NCI-H1436 (cell line): ENCODE measurements at regions not wholly inside any gene's neighbourhood (a gene's known extent, or its start where the extent isn't known, plus 50 kb on each side); places are given as distances from the start of the nearest gene placed in this dataset.
"Not testable (repeated sequence)": the region's sequence is repeated elsewhere in the genome, so short reads cannot be mapped to it uniquely, and the experiment has no call there.

Source experiments
- DNase-seq: peaks from one replicate; lab custom pipeline; 2025; lab: John Stamatoyannopoulos, UW

DNA sequence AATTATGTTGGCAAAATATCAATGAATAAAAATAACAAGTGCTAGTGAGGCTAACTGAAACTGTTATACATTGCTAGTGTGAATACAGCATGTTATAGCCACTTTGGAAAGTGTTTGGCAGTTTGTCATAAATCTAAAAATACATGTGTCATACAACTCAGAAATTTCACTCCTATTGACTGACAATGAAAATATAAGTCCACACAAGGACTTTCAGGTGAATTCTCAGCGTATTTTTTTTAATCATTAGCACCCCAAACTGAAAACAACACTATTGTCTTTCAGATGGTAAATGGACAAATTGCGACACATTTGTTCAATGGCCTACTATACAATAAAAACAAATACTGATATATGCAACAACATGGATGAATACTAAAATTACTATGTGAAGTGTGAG lies 884.8 kb downstream of the TRIB2 start:
- DNase-seq: no peak

DNA sequence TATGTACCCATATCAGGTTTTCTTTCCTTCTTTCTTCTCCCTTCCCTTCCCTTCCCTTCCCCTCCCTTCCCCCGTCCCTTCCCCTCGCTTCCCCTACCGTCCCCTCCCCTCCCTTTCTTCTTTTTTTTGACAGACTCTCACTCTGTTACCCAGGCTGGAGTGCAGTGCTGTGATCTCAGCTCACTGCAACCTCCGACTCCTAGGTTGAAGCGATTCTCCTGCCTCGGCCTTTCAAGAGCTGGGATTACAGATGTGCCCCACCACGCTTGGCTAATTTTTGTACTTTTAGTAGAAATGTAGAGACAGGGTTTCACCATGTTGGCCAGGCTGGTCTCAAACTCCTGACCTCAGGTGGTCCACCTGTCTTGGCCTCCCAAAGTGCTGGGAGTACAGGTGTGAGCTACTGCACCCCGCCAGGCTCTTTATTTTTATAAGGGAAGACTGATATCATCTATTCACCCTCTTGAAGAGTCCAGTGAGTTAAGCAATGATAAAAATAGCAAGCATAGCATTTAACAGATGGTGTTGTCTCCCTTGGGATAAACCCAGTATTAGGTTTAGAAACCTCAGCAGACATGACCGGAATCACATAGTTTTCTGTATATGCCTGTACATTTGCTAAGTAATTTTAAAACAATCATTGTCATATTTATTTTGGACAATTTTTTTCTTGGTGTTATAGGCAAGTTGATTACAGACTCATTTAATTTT lies 888.4 kb downstream of the TRIB2 start:
- DNase-seq: no peak

- no peak for DNase-seq
These were observed 890.4 kb downstream of the TRIB2 start for GRCh38 chr2:13607139-13607538.

GRCh38 chr2:13611939-13612338 lies 895.2 kb downstream of the TRIB2 start:
- no peak for DNase-seq

DNA sequence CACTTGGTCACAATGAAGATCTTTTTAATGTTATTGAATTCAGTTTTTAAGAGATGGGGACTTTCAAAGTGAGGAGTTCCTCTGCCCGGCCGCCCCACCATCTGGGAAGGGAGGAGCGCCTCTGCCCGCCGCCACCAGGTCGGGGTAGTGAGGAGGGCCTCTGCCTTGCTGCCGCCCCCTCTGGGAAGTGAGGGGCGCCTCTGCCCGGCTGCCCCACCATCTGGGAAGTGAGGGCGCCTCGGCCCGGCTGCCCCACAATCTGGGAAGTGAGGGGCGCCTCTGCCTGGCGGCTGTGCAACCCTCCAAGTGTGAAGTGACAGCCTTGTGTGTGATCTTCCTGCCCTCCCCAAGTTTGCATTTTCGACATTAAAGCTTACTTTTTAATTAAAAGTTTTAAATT lies 899.3 kb downstream of the TRIB2 start:
- DNase-seq: no peak

DNA sequence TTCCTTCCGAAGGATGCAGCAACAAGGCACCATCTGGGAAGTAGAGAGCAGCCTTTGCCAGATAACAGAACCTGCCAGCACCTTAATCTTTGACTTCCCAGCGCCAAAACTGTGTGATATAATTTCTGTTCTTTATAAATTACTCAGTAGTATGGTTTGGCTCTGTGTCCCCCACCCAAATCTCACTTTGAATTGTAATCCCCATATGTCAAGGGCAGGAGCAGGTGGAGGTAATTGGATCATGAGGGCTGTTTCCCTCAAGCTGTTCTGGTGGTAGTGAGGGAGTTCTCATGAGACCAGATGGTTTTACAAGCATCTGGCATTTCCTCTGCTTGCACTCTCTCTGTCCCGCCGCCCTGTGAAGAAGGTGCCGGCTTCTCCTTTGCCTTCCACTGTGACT lies 899.9 kb downstream of the TRIB2 start:
- no peak for DNase-seq

DNA sequence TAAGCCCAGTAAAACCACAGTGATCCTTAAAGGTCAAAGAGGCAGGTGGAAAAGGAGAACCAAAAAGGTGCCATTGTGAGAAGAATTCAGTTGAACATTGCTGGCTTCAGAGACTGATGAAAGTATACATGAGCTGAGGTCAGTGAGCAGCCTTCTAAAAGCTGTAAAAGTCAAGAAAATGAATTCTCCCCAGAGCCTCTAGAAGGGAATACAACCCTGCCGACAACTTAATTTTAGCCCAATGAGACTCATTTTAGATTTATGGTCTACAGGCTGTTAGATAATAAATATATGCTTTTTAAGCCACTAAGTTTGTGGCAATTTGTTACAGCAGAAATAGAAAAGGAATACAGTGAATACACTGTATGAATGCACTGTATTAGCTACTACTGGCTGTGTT lies 911.4 kb downstream of the TRIB2 start:
- no peak for DNase-seq

DNA sequence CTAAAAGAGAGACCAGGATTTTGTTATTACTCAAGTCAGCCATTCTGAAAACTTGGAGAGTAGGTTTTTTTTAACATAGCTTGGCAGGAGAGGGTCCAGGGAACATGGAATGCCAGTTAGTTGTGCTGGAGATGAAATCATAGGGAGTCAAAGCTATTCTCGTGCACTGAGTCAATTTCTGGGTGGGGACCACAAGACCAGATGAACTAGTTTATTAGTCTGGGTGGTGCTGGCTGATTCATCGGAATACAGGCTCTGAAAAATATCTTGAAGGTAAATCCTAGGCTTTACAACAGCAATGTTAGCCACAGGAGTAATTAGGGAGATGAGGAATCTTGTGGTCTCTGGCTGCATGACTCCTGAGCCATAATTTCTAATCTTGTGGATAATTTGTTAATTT lies 921.4 kb downstream of the TRIB2 start:
- no peak for DNase-seq

DNA sequence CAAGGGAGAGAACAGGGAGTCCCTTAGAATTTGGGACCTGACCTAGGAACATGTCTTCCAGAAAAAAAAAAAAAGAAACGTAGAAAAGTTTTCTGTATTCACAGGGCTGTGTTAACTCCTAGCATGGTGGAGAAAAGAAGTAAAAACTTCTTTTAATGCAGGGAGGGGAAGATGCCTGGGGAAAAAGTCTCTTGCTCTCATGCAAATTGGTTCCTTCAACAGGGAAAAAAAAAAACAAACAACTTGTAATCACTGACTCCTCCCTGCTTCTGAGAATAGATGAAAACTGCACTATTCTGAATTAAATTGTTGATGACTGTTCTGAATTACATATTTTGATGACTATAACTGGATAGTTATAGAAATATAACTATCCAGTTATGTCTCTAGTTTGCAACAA lies 933.2 kb downstream of the TRIB2 start:
- DNase-seq: no peak

DNA sequence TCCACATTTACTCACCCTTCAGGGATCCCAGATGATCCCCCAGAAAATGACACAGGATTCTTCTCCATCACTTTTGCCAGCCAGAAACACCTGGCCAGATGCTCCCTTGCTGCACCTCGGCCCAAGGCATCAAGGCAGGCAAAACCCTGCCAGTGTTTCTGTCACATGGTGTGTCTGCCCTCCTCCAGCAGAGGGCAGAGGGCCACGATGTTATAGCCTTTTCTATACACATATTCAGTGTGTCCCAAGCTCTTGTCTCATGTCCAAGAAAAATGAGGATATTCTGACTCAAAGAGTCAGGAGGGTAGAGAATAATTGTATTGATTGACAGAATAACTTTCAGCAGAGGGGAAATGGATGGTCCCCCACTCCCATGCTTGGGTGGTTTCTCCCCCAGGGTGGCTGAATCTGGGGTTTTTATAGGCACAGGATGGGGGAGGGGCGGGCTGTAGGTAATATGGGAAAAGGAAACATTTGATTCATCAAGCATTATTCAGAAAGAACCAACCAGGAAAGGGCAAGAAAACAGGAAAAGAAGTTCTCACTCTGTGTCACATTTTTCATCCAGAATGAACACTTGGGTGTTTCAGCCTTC lies 933.9 kb downstream of the TRIB2 start:
- DNase-seq: no peak

GRCh38 chr2:13651684-13652131 lies 935.0 kb downstream of the TRIB2 start:
- DNase-seq: no peak

DNA sequence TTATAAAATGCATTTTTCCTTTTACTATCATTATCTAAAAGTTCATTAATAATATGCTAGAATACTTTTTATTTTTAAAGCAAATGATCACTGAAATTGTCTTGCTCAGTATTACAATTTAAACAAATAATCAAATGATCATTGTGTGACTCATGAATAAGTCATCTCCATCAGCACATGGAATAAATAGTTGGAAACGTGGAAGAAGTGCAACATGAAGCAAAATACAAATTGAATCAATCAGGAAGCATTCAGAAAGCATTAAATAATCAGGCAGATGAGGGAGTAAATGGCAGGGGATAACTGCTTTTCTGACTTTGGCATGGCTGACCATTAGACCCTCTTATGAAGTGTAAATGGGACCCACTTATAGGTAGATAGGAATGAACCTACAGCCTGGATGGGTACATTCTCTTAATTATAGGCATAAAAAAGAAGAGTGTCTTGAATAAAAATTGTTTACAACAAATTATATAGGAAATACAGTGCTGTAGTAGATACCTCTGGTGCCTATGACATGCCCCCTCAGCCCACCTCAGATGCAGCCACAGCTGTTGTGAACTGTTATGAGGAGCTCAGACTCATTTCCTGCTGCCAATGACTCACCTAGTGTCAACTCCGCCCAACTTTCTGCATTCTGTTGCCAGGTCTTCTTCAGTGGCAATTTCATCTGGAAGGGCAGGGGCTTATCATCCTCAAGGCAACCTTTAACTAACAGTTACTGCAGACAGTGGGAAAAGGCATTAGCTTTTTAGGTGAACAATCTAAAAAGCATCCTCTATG lies 936.0 kb downstream of the TRIB2 start:
- DNase-seq: no peak

DNA sequence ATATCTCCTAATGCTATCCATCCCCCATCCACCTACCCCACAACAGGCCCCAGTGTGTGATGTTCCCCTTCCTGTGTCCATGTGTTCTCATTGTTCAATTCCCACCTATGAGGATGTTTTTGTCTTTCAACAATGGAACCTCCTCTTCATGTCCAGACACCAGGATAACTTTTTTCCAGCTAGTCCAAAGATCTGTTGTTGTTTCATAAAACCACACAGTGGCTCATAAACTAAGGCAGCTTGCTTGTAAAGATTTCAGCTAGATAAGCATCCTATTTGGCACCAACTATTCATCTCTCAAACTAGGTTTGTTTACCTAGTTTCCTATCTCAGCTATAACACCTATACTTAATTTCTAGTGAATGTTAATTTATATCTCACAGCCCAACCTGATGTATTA lies 937.7 kb downstream of the TRIB2 start:
- no peak for DNase-seq

- DNase-seq: no peak
These were observed 943.5 kb downstream of the TRIB2 start for GRCh38 chr2:13660231-13660630.

DNA sequence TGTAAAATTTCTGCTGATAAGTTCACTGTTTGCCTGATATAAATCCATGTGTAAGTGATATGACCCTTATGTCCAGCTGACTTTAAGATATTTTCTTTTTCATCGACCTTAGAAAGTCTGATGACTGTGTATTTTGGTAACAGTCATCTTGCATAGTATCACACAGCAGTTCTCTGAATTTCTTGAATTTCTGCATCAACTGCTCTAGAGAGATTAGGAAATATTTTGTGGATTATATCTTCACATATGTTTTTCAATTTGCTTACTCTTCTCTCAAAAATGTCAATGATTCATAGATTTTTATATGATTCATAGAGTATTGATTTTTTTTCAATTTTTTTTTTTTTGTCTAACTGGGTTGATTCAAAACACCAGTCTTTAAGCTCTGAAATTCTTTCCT lies 945.3 kb downstream of the TRIB2 start:
- no peak for DNase-seq

DNA sequence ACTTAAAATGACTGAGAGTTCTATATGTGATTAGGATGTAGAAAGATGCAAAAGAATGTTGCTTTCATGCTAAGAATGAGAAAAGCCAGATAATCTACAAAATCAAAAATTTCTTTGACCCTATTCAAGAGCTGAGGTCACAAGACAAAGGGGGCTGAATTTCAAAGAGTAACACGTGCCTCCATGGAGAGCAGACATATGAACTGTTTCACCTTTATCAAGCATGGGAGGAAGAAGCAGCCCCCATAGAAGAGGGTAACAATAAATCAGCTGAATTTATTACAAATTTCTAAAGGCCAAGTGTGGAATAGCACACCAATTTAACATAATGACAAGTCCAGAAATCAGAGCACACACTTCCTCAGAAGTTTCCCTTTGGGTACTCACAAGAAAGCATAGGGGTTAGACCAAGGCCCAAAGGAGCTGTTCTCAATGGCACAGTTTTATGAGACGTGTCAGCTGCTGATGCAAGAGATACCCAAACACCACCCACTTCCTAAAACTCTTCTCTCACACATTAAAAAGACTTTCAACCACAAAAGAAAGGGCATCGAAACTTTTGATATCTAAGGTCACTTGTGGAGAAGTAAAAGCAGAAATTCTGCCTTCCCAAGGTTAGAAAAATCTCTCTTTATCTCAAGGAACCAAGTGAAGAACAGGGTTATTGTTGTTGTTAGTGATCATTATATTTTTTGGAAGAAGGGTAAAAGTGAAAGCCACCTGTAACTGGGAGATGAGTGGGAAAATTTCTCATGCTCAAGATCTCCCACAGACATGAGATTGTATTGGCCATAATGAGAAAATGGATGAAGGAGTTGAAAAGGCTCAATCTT lies 950.1 kb downstream of the TRIB2 start:
- no peak for DNase-seq

DNA sequence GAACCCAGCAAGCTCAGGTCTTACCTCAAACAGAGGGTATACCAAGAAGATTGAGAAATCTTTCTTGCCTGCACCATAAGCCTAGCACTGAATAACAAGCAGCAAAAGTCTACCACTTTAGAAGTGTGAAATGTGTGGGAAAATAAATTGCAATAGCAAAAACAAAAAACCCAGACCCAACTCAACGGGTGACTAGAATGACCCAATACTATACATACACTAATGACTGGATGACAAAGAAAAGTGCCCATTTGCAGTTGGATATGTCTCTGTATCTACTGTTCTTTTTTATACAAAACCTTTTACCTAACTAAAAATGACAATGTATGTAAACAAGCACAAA lies 950.6 kb downstream of the TRIB2 start:
- no peak for DNase-seq

- DNase-seq: no peak
These were observed 952.9 kb downstream of the TRIB2 start for GRCh38 chr2:13669607-13670006.

- DNase-seq: not testable (repeated sequence)
These were observed 957.1 kb downstream of the TRIB2 start for GRCh38 chr2:13673821-13674220.

GRCh38 chr2:13676269-13676668 lies 956.2 kb upstream of the LRATD1 start:
- no peak for DNase-seq

- DNase-seq: no peak
These were observed 950.6 kb upstream of the LRATD1 start for GRCh38 chr2:13681936-13682335.

- no peak for DNase-seq
These were observed 949.8 kb upstream of the LRATD1 start for GRCh38 chr2:13682540-13683272.
